CD4-positive, alpha-beta T cell treated with Interleukin-10 for 1 hour (primary cell): ENCODE measurements at regions not wholly inside any gene's neighbourhood (a gene's known extent, or its start where the extent isn't known, plus 50 kb on each side); places are given as distances from the start of the nearest gene placed in this dataset.
"Not testable (repeated sequence)": the region's sequence is repeated elsewhere in the genome, so short reads cannot be mapped to it uniquely, and the experiment has no call there.

Experiments used
- DNase-seq: peaks from one replicate; pipeline ENCODE4 v3.0.0-alpha.2; 2020

DNA sequence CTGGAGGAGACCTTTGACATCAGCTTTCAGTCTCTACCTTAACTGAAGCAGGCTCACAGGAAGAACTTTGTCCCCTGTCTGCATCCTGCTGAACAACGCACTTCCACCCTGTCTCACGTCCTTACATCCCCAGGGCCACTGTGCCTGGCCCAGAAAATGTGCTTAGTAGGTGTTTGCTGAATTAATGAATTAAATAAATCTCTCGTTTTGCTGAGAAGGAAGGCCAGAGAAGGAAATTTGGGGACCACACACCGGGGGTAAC is 54.3 kb upstream of the CREB3L1 start:
- DNase-seq, result no peak

DNA sequence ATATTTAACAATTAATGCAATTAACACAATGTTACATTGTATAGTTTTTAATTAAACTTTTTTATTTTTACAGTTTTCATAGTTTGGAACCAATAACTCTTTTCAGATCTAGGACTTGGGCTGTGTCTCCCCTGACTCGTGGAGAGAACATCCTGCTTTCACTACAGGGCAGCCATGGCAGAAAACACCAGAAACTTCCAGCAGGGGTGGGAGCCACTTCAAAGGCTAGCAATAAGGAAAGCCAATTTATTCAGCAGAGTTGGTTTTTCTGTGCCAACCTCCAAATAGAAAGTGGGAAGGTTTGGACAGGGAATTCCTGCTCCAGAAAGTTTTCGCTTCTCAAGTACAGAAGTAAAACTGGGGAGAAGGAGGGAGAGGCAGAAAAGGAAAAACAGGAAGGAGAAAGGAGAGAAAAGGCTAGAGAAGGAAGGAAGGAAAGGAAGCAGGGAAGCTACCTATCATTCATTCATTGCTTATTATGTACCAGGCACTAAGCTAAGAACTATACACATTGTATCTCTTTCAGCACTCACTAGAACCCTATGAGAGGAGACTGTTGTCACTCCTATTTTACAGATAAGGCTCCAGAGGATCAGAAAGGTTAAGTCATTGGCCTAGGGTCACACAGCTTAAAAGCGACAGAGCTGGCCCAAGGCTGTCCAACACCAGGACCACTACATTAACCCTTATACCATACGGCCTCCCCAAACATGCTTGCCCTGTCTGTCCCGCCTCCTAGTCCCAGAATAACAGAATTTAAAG is 54.8 kb upstream of the CREB3L1 start:
- no peak for DNase-seq

DNA sequence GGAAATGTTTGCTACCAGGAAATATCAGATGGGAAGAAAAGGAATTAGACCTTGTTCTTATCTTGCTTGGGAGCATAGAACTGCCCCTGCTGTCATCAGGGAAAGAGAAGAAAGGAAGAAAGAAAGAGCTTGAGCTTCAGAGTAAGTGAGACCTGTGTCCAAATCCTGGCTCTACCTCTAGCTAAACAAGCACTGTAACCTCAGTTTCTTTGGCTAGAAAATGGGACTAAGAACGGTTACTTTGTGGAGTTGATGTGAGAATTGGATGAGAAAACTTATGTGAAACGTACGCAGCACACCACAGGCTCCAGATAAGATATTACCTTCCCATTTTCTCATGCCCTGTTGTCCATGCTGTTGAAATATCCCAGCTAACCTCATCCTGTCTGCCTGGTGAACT is 57.1 kb upstream of the CREB3L1 start:
- DNase-seq, result no peak

DNA sequence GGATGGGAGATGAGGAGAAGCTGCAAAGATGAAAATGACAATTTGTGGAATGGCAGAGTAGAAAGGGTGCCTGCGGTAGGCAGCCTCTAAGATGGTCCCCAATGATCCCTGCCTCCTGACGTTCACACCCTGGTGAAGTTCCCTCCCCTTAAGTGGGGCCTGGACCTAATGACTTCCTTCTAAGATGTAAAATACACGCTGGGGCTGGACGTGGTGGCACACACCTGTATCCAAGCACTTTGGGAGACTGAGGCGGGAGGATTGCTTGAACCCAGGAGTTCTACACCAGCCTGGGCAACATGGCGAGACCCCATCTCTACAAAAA is 60.7 kb upstream of the CREB3L1 start:
- no peak for DNase-seq

DNA sequence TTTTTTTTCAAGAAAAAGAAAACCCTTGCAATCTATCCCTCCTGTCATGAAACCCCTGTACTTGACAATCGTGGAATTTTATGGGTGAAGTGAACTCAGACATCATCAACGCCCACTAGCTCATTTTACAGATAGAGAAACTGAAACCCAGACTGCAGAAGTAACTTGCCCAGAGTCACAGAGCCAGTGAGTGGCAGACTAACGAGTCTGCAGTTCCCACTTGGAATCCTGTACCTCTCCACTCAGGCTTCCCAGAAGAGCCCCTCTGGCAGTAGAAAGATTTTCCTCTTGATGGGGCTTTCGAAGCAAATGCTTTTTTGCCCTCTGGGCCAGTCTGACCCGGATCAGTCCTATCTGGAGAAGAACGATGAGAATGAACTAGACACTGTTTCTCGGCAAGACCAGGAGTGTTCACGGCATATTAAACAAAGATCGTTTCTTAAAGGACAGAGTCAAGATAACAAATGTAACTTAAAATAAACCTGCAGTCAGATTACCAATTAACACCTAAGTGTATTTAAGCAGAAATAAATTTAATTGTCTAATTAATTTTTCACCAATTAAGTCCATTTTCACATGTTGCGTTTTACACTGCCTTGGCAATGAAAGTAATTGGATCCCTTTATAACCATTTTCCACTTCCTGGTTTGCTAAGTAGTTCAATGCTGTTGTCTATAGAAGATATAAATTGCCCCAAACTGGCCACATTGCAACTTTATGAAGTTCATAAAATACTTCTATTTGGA is 61.3 kb upstream of the CREB3L1 start:
- DNase-seq, result no peak

DNA sequence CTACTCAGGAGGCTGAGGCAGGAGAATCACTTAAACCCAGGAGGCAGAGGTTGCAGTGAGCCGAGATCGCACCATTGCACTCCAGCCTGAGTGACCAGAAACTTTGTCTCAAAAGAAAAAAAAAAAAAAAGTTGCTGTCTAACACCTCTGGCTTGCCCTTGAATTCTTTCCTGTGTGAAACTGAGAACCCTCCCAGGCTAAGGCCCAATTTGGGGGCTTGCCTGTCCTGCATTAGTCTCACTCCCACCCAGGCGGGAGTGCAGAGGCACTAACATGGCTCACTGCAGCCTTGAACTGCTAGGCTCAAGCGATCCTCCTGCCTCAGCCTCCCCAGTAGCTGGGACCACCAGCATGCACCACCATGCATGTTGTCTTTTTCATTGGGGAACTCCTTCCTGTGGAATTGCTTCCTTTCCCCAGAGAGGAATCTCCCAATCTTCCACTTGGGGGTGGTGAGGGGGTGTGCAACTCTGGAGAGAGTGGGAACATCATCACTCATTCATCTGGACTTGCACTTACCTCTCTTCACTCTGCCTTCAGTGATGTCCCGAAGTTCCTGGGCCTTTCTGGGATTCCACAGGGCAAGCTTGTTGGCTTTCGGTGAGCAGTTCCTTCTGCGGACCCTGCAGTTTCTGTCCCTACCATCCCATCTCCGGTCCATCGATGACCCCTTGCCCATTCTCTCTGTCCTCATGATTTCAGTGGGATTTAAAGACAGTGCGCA is 62.1 kb upstream of the CREB3L1 start:
- DNase-seq, result no peak

DNA sequence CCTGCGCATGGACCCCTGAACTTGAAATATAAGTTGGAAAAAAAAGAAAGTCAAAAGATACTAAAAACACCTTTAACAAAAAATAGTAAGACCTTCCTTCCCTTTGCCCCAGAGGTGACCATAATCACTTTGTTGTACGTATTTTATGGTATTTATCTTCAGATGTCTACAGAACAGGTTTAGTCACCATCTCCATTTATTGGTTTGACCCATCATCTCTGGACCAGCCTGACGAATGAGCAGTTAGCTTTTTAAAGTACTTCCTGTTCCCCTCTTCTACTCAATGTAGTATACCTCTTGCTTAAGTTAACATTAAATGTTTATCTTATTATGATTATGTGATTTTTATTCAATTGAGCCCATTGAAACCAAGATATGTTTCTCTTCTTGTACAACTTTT is 64.7 kb upstream of the CREB3L1 start:
- no peak for DNase-seq

DNA sequence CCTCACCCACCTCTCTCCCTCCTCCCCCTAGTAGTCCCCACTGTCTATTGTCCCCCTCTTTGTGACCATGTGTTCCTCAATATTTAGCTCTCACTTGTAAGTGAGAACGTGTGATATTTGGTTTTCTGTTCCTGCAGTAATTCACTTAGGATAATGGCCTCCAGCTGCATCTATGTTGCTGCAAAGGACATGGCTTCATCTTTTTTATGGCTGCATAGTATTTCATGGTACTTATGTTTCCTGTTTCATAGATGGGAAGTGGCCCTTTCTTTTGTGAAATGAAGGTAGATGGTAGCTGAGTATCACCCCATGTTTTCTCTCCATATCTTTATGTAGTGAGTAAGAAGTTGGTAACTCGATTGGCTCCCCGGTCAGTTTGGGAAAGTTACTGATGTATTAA is 66.6 kb upstream of the CREB3L1 start:
- DNase-seq, result no peak

DNA sequence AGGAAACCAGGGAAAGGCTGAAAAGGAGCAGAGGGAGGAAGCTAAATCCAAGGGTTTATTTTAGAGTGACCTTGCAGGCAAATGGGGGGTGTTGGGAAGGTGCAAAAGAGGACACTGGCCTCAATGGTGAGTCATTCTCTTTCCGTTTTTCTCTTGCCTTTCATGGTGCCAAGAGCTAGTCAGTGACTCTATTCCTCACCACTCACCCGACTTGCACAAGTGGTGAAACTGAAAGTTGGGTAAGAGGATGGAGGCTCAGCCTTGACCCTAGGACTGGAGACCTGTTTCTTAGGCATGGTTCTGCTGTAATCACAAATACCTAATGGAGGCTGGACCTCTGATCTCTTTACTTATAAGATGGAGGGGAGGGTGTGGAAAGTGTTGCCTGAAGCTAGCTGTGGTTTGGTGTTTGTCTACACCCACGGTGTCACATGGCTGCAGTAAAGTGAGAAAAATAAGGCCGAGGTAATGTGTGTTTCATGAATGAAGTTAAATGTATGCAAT is 67.3 kb upstream of the CREB3L1 start:
- DNase-seq, result peak; percentile 3

DNA sequence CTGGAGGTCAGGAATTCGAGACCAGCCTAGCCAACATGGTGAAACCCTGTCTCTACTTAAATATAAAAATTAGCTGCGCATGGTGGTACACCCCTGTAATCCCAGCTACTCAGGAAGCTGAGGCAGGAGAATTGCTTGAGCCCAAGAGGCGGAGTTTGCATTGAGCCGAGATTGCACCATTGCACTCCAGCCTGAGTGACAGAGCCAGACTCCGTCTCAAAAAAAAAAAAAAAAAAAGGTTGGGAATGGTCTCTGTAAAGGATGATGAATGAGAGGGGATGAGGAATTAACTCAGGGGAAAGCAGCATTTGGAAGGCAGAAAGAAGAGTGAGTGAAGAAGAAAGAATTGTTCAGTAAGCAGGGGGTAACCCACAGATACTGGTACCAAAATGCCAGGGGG is 67.8 kb upstream of the CREB3L1 start:
- not testable (repeated sequence) for DNase-seq

DNA sequence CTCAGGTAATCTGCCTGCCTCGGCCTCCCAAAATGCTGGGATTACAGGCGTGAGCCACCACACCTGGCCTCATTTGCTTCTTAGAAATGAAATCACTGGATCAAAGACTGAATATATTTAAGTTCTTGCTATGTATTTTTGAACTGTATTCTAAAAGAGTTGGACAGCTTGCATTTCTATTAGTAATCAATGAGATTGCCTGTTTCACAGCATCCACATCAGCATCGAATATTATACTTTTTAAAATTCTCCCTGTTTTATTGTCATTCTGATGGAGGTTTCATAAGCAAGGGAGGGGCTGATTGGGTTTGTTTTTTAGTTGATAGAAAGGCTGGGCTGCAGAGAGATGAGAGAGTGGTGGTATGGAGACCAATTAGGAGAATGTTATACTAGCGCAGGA is 68.7 kb upstream of the CREB3L1 start:
- DNase-seq, result no peak

DNA sequence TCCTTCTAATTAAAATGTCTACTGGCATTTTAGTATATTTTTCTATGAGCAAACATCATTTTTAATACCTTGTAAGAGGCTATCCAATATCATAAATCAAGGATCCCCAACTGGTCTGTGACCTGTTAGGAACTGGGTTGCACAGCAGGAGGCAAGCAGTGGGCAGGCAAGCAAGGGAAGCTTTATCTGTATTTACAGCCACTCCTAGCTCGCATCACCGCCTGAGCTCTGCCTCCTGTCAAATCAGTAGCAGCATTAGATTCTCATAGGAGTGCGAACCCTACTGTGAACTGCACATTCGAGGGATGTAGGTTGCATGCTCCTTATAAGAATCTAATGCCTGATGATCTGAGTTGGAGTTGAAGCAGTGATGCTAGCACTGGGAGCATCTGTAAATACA is 70.2 kb upstream of the CREB3L1 start:
- no peak for DNase-seq

DNA sequence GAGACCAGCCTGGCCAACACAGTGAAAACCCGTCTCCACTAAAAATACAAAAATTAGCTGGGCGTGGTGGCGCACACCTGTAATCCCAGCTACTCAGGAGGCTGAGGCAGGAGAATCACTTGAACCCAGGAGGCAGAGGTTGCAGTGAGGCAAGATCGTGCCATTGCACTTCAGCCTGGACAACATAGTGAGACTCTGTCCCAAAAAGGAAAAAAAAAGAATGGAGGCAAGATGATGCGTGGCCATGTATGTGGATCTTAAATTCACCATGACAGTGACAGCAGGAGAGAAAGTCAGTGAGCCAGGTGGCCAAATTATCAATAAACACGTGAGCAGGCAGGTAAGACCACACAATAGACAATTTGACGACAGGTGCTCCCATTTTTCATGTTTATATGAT is 73.0 kb upstream of the CREB3L1 start:
- DNase-seq, result not testable (repeated sequence)

DNA sequence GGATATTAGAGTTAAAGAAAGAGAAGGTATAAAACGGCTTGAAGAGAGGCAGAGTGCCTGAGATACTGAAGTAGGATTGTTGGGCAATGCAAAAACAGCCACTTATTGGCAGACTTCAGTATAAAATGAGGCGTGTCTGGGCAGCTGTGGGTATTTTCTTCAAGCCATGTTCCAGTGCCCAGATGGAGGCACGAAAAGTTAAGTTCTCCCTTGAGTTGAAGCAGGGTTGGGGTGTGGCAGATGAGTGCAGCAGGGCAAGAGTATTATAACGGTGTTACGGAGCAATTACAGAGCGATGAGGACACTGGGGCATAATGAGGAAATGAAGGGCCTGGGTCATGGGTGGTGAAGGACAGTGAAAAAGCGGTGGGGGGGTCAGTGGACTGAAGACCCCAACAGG is 73.7 kb upstream of the CREB3L1 start:
- no peak for DNase-seq

DNA sequence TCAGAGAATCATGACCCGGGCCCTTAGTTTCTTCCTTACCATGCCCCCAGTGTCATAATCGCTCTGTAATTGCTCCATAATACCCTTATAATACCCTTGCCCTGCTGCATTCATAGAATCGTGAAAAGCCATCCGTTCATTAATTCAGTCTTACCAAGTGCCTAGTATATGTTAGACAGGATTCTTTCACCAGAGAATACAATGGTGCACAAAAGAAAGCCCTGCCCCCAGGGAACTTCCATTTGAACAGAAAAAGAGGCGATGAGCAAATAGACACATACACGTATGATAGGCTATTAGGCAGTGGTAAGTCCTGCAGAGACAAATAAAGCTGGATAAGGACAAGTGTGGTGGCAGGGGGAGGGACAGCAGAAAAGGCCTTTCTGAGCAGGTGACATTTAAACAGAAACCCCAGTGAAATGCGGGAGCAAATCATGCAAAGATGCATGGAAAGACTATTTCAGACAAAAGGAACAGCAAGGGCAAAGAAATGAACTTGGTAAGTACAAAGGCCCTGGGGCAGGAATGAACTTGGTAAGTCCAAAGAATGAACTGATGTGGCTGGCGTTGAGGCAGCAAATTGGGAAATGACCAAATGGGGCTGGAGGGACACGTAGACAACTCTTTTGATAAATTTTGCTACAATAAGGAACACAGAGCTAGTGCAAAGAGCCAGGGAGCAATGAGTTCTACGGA is 74.6 kb upstream of the CREB3L1 start:
- DNase-seq, result no peak

DNA sequence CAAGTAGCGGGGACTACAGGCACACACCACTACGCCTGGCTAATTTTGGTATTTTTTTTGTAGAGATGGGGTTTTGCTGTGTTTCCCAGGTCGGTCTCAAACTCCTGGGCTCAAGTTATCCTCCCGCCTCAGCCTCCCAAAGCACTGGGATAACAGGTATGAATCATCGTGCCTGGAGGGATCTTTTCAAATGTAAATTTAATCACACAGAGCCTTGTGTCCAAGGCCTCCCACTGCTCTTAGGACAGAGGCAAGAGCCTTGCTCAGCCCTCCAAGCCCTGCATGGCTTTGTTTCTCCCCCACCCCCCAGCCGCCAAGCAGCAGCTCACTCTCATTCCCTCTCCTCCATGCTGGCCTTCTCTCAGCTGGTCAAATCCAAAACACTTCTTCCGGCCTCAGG is 75.3 kb upstream of the CREB3L1 start:
- DNase-seq, result no peak

DNA sequence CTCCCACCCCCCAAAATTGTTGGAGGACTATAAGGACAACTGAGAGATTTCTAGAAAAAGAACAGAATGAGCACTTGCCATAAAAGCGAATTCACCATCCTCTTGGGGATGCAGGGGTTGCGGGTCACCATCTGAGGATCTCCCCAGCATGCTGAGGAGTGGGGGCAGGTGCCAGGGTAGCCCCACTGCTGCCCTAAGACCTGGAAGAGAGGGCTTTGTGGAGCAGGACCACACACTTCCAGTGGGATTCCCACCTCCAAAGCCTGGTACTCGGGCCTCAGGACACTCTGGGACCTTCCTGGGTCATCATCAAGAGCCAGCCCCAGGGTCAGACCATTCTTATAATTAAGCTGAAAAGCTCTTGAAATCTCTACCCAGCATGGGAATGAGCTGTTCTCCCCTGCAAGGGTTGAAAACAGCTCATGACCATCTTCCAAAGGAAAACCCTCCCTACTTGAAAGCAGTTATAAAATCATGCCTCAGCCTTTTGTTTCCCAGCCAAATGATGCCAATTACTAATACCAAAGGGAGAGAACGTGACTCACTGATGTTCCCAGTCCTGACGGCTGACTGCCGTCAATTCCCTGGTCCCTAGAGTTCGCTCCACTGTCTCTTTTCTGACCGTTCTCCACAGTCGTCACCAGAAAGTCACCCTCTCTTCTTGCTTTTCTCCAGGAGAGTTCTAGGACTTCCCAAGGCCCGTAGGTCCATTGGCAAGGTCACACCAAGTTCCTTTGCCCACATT is 76.8 kb upstream of the CREB3L1 start:
- DNase-seq, result no peak

DNA sequence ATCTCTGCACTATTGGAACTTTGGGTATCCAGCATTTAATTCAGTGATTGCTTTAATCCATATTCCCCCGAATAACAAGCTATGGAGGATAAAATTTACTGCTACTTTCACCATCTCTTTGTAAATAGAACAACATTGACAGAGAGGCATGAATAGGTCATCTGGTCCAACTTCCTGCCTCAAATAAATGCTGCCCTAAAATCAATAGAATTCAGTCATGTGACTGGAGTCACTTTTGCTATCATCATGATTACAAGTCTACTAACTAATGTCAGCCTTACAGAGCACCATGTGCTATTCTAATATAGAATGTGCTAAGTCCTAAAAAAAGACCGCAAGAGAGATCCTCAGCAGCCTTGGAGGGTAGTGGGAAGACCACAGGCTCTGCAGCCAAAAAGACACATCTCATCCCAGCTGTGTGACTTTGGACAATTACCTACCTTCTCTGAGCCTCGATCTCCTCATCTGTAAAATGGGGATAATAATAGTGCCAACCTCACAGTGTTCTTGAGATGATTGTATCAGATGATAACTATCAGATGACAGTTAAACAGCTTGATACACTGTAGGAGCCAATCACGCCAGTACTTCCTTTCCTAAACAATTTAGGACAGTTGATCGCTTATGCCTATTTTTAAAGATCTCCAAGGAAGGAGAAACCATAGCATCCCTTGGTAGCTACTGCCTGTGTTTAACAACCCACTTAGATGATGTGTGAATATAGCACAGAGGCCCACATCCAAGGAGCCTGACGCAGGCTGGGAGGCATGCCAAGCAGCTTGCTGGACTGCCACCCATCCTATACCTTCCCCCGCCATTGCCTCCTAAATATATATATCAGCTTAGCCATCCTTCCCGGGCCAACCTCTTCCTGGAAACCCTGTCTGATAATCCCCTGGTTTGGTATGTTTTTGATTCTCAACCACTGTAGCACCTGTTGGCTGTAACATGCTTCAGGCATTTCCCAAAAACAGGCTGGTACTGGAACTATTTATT is 77.3 kb upstream of the PHF21A start:
- no peak for DNase-seq

DNA sequence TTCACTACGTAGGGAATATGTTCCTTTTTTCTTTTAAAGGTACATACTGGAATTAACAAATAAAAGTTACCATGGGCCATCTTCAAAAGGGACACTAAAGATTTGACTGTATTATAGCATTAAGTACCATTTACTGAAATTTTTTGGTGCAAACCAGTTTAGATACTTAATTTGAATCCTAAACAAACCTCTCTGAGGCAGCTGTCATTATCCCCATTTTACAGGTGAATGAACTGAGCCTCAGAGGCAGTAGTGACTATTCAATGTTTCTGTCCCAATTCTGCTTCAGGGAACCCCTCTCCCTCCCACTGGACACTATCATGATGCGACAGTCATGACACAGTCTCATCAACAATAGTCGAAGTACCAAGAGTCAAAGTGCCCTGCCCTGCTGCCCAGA is 76.2 kb upstream of the PHF21A start:
- DNase-seq, result no peak

DNA sequence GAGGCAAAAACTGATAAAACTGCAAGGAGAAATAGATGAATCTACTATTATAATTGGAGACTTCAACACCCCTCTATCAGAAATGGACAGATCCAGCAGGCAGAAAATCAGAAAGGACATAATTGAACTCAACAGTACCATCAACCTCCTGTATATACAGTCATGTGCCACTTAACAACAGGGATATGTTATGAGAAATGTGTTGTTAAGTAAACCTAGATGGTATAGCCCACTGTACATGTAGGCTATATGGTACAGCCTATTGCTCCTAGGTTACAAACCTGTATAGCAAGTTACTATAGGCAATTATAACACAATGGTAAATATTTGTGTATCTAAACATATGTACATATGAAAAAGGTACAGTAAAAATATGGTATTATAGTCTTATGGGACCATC is 66.8 kb upstream of the PHF21A start:
- no peak for DNase-seq

DNA sequence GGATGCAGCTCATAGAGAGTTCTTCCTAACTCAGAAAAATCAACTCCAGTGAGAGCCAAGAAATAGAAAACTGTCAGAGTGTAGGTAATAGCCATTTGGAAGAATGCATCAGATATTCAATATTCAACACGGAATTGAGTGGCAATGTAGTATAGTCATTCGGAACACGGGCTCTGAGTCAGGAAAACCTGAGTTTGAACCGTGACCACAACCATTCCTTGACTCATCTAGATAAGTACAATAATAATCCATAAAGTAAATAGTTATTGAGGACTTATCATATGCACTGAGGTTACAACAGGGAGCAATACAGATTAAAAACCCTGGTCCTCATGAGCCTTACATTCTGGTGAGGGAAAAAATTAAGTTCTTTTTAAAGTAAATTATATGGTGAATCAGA is 62.6 kb upstream of the PHF21A start:
- no peak for DNase-seq
